ENCODE measurements at regions not wholly inside any gene's neighbourhood (a gene's known extent, or its start where the extent isn't known, plus 50 kb on each side); places are given as distances from the start of the nearest gene placed in this dataset.

DNA sequence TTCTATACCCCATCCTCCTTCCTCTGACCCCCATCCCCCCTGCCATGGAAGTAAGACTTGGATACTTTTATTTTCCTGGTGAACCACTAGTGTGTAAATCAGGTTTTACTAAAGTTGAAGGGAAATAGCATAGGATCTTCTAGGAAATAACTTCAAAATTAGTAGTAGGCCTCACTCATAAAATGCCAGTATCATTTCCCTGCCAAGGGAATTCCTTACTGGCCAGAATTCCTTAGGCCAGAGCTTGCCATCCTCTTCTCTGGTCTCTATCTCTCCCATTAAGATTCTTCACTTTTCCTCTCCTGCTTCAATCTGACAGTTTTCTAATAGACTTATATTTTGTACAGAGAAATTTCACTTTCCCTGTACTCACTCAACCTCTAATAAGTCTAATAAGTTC, 322.8 kb upstream of the TANK start:
- TF ChIP-seq CREB1 (CRISPR knock-in tag; IDR thresholded peaks at IDR 0.05; ENCODE audit: low read depth) (no peak), POLR2AphosphoS5 (IDR thresholded peaks at IDR 0.05; ENCODE audit: low read depth) (no peak), EZH2phosphoT487 (IDR thresholded peaks at IDR 0.05; ENCODE audit: unreplicated experiment) (no peak), STAT1 (IDR thresholded peaks at IDR 0.05; ENCODE audit: unreplicated experiment) (no peak), ZNF114 (CRISPR knock-in tag; IDR thresholded peaks at IDR 0.05) (no peak), NANOG (IDR thresholded peaks at IDR 0.05; ENCODE audit: borderline replicate concordance) (no peak), JUNB (IDR thresholded peaks at IDR 0.05; ENCODE audit: unreplicated experiment) (no peak)
- TF ChIP-seq, protein P1, sequence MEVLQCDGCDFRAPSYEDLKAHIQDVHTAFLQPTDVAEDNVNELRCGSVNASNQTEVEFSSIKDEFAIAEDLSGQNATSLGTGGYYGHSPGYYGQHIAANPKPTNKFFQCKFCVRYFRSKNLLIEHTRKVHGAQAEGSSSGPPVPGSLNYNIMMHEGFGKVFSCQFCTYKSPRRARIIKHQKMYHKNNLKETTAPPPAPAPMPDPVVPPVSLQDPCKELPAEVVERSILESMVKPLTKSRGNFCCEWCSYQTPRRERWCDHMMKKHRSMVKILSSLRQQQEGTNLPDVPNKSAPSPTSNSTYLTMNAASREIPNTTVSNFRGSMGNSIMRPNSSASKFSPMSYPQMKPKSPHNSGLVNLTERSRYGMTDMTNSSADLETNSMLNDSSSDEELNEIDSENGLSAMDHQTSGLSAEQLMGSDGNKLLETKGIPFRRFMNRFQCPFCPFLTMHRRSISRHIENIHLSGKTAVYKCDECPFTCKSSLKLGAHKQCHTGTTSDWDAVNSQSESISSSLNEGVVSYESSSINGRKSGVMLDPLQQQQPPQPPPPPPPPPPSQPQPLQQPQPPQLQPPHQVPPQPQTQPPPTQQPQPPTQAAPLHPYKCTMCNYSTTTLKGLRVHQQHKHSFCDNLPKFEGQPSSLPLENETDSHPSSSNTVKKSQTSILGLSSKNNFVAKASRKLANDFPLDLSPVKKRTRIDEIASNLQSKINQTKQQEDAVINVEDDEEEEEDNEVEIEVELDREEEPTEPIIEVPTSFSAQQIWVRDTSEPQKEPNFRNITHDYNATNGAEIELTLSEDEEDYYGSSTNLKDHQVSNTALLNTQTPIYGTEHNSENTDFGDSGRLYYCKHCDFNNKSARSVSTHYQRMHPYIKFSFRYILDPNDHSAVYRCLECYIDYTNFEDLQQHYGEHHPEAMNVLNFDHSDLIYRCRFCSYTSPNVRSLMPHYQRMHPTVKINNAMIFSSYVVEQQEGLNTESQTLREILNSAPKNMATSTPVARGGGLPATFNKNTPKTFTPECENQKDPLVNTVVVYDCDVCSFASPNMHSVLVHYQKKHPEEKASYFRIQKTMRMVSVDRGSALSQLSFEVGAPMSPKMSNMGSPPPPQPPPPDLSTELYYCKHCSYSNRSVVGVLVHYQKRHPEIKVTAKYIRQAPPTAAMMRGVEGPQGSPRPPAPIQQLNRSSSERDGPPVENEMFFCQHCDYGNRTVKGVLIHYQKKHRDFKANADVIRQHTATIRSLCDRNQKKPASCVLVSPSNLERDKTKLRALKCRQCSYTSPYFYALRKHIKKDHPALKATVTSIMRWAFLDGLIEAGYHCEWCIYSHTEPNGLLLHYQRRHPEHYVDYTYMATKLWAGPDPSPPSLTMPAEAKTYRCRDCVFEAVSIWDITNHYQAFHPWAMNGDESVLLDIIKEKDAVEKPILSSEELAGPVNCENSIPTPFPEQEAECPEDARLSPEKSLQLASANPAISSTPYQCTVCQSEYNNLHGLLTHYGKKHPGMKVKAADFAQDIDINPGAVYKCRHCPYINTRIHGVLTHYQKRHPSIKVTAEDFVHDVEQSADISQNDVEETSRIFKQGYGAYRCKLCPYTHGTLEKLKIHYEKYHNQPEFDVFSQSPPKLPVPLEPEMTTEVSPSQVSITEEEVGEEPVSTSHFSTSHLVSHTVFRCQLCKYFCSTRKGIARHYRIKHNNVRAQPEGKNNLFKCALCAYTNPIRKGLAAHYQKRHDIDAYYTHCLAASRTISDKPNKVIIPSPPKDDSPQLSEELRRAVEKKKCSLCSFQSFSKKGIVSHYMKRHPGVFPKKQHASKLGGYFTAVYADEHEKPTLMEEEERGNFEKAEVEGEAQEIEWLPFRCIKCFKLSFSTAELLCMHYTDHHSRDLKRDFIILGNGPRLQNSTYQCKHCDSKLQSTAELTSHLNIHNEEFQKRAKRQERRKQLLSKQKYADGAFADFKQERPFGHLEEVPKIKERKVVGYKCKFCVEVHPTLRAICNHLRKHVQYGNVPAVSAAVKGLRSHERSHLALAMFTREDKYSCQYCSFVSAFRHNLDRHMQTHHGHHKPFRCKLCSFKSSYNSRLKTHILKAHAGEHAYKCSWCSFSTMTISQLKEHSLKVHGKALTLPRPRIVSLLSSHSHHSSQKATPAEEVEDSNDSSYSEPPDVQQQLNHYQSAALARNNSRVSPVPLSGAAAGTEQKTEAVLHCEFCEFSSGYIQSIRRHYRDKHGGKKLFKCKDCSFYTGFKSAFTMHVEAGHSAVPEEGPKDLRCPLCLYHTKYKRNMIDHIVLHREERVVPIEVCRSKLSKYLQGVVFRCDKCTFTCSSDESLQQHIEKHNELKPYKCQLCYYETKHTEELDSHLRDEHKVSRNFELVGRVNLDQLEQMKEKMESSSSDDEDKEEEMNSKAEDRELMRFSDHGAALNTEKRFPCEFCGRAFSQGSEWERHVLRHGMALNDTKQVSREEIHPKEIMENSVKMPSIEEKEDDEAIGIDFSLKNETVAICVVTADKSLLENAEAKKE (CRISPR knock-in tag; IDR thresholded peaks at IDR 0.05), result no peak
- TF ChIP-seq, protein P2, sequence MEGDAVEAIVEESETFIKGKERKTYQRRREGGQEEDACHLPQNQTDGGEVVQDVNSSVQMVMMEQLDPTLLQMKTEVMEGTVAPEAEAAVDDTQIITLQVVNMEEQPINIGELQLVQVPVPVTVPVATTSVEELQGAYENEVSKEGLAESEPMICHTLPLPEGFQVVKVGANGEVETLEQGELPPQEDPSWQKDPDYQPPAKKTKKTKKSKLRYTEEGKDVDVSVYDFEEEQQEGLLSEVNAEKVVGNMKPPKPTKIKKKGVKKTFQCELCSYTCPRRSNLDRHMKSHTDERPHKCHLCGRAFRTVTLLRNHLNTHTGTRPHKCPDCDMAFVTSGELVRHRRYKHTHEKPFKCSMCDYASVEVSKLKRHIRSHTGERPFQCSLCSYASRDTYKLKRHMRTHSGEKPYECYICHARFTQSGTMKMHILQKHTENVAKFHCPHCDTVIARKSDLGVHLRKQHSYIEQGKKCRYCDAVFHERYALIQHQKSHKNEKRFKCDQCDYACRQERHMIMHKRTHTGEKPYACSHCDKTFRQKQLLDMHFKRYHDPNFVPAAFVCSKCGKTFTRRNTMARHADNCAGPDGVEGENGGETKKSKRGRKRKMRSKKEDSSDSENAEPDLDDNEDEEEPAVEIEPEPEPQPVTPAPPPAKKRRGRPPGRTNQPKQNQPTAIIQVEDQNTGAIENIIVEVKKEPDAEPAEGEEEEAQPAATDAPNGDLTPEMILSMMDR (conservative IDR thresholded peaks at IDR 0.05; ENCODE audit: low read depth in 2 of 2), result no peak
- ATAC-seq, result no peak
- Histone ChIP-seq H3F3A (replicated peaks; ENCODE audit: low read depth) (no peaks in the 10 kb centered on the region), H3K27me3 (ENCODE audit: insufficient read depth) (no peaks in the 10 kb centered on the region), H4K20me1 (replicated peaks; ENCODE audit: insufficient read depth) (no peaks in the 10 kb centered on the region), H3K9me2 (ENCODE audit: insufficient read depth) (no peaks in the 10 kb centered on the region), H3K36me3 (ENCODE audit: insufficient read depth) (no peaks in the 10 kb centered on the region), H3K4me2 (no peak overlapping the region), H3K4me1 (ENCODE audit: insufficient read depth) (no peaks in the 10 kb centered on the region), H3K79me2 (replicated peaks; ENCODE audit: insufficient read depth) (no peaks in the 10 kb centered on the region), H2AFZ (no peak overlapping the region), H3K27ac (ENCODE audit: low read depth) (no peak overlapping the region), H3K4me3 (no peak overlapping the region)
- Mint-ChIP-seq H3K4me1 (no peaks in the 10 kb centered on the region; the same call in 2 of the 3 replicates), H3K36me3 (ENCODE audit: low read depth) (peaks cover 6% of the 10 kb centered on the region; the same call in 1 of the 3 replicates), H3K4me3 (no peak overlapping the region), H3K9me3 (no peaks in the 10 kb centered on the region), H3K27ac (no peak overlapping the region), H3K27me3 (ENCODE audit: insufficient read depth, low read depth, poor library complexity) (peaks cover 2% of the 10 kb centered on the region)
- DNase-seq (ENCODE audit: low spot score), result no peak
